ENCODE measurements at regions not wholly inside any gene's neighbourhood (a gene's known extent, or its start where the extent isn't known, plus 50 kb on each side); places are given as distances from the start of the nearest gene placed in this dataset.
A peak's percentile ranks its signal among the peaks of the same experiment; 100 is the strongest.

DNA sequence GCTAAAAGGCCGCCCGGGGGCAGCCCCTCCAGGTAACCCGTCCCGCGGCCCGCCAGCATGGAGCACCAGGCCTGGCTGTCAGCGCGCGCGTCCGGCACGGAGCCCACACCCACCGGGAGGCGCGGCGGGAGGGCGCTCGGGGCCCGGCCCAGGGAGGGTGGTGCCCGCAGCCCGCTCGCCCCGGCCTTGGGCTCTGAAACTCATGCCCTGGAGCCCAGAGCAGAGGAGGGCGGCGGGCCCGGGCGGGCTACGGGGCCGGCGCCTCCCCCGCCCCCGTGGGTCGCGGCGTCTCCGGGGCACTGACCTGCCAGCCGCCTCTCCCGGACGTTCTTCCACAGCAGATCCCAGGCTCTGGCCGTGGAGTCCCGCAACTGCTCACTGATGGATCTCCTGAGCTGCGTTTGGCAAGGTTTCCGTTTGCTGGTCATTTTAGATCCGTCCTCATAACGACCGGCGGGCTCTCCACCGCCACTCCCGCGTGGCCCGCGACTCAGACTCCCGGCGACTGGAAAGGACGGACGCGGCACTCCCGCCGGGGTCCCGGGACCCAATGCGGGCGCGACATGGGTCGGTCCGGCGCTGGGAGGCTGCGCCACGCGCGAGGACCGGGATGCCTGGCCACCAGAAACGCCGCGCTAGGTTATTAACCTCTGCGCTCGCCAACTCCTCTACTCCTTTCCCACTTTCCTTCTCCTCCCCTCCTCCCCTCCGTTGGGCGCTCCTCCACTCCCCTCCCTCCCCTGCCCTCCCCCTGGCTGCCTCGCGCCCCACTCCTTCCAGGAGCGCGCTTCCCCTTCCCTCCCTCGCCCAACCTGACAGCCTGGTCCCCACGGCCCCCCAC, 64.7 kb upstream of the STARD13 start:
- Mint-ChIP-seq H3K27me3 (ENCODE audit: low read depth) (peaks cover 33% of the 10 kb centered on the region), H3K4me3 (peak overlapping the region; percentile 67), H3K4me1 (peaks cover 7% of the 10 kb centered on the region), H3K9me3 (peaks cover 7% of the 10 kb centered on the region; the same call in 1 of the 2 replicates), H3K27ac (no peak overlapping the region), H3K36me3 (no peaks in the 10 kb centered on the region)
- no peak for TF ChIP-seq ZNF423 (CRISPR knock-in tag; IDR thresholded peaks at IDR 0.05)
- TF ChIP-seq SP1 (CRISPR knock-in tag; conservative IDR thresholded peaks at IDR 0.05) = 0 out of 2 replicates have a peak, but pooled peaks have one; percentile 17
- TF ChIP-seq JUN (CRISPR knock-in tag; IDR thresholded peaks at IDR 0.05) = no peak
- no peak for TF ChIP-seq ZNF219 (CRISPR knock-in tag; IDR thresholded peaks at IDR 0.05; ENCODE audit: borderline replicate concordance)
- no peak for TF ChIP-seq KAT7 (CRISPR knock-in tag; IDR thresholded peaks at IDR 0.05; ENCODE audit: borderline replicate concordance)
- no peak for TF ChIP-seq MXD4 (CRISPR knock-in tag; IDR thresholded peaks at IDR 0.05; ENCODE audit: borderline replicate concordance)
- TF ChIP-seq JAZF1 (CRISPR knock-in tag; IDR thresholded peaks at IDR 0.05) = no peak
- peak; percentile 64 for TF ChIP-seq ZNF263 (CRISPR knock-in tag; IDR thresholded peaks at IDR 0.05; ENCODE audit: low read depth)
- no peak for TF ChIP-seq TP53 (CRISPR knock-in tag; IDR thresholded peaks at IDR 0.05)
- TF ChIP-seq MYBL2 (CRISPR knock-in tag; IDR thresholded peaks at IDR 0.05) = no peak
- ChIA-PET POLR2A (interaction anchor here (0.6 kb wide), 1 partner anchor 30 kb away, joined by 3 read pairs; no protein-coding TSS in a partner anchor), CTCF (interaction anchor here (1.4 kb wide), 1 partner anchor 121 kb away, joined by 3 read pairs; no protein-coding TSS in a partner anchor)
- DNase-seq (ENCODE audit: low spot score) (peak; percentile 31), ATAC-seq (peak; percentile 74)

DNA sequence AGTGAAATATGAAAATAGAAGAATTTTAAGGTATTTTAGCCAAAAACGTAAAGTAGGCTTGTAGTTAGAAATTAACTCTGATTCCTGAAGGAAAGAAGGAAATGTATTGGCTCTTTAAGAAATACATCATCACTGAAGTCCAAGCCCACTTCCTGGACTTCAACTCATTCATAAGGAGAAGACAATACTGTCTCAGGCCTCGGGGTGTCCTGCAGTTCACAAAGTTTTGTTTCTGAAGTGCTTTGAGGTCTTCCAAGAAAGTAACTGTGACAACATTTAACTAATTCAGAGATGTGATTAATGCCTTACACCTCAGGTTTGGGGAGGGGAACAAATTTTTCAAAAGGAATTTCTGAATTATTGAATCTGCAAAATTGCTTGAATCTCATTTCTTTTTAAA, 65.8 kb upstream of the STARD13 start:
- DNase-seq (ENCODE audit: low spot score) = no peak
- Mint-ChIP-seq H3K4me3 (peak overlapping the region; percentile 67), H3K27me3 (ENCODE audit: low read depth) (peaks cover 33% of the 10 kb centered on the region), H3K36me3 (no peaks in the 10 kb centered on the region), H3K27ac (no peak overlapping the region), H3K9me3 (0 out of 2 replicates have a peak, but pooled peaks cover under 1% of the 10 kb centered on the region), H3K4me1 (peaks cover 7% of the 10 kb centered on the region)
- ChIA-PET CTCF (interaction anchor here (1.4 kb wide), 1 partner anchor 123 kb away, joined by 3 read pairs; no protein-coding TSS in a partner anchor), POLR2A (no interaction called here)
- TF ChIP-seq, protein P1, sequence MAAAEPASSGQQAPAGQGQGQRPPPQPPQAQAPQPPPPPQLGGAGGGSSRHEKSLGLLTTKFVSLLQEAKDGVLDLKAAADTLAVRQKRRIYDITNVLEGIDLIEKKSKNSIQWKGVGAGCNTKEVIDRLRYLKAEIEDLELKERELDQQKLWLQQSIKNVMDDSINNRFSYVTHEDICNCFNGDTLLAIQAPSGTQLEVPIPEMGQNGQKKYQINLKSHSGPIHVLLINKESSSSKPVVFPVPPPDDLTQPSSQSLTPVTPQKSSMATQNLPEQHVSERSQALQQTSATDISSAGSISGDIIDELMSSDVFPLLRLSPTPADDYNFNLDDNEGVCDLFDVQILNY (CRISPR knock-in tag; IDR thresholded peaks at IDR 0.05) = no peak
- TF ChIP-seq KAT7 (CRISPR knock-in tag; IDR thresholded peaks at IDR 0.05; ENCODE audit: borderline replicate concordance) (no peak), TP53 (CRISPR knock-in tag; IDR thresholded peaks at IDR 0.05) (no peak), SP1 (CRISPR knock-in tag; conservative IDR thresholded peaks at IDR 0.05) (no peak), ZNF263 (CRISPR knock-in tag; IDR thresholded peaks at IDR 0.05; ENCODE audit: low read depth) (no peak), GTF2I (CRISPR knock-in tag; conservative IDR thresholded peaks at IDR 0.05) (no peak), NFATC4 (CRISPR knock-in tag; IDR thresholded peaks at IDR 0.05) (no peak), NR3C1 (CRISPR knock-in tag; conservative IDR thresholded peaks at IDR 0.05; ENCODE audit: low read depth) (no peak), FOXP1 (CRISPR knock-in tag; IDR thresholded peaks at IDR 0.05; ENCODE audit: borderline replicate concordance) (no peak), CBFB (CRISPR knock-in tag; IDR thresholded peaks at IDR 0.05; ENCODE audit: low read depth) (no peak), PRRX2 (CRISPR knock-in tag; IDR thresholded peaks at IDR 0.05) (no peak)
- TF ChIP-seq, protein P2, sequence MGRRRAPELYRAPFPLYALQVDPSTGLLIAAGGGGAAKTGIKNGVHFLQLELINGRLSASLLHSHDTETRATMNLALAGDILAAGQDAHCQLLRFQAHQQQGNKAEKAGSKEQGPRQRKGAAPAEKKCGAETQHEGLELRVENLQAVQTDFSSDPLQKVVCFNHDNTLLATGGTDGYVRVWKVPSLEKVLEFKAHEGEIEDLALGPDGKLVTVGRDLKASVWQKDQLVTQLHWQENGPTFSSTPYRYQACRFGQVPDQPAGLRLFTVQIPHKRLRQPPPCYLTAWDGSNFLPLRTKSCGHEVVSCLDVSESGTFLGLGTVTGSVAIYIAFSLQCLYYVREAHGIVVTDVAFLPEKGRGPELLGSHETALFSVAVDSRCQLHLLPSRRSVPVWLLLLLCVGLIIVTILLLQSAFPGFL (CRISPR knock-in tag; IDR thresholded peaks at IDR 0.05; ENCODE audit: borderline replicate concordance) = no peak
- TF ChIP-seq, protein P3, sequence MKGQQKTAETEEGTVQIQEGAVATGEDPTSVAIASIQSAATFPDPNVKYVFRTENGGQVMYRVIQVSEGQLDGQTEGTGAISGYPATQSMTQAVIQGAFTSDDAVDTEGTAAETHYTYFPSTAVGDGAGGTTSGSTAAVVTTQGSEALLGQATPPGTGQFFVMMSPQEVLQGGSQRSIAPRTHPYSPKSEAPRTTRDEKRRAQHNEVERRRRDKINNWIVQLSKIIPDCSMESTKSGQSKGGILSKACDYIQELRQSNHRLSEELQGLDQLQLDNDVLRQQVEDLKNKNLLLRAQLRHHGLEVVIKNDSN (CRISPR knock-in tag; IDR thresholded peaks at IDR 0.05) = no peak
- TF ChIP-seq, protein P4, sequence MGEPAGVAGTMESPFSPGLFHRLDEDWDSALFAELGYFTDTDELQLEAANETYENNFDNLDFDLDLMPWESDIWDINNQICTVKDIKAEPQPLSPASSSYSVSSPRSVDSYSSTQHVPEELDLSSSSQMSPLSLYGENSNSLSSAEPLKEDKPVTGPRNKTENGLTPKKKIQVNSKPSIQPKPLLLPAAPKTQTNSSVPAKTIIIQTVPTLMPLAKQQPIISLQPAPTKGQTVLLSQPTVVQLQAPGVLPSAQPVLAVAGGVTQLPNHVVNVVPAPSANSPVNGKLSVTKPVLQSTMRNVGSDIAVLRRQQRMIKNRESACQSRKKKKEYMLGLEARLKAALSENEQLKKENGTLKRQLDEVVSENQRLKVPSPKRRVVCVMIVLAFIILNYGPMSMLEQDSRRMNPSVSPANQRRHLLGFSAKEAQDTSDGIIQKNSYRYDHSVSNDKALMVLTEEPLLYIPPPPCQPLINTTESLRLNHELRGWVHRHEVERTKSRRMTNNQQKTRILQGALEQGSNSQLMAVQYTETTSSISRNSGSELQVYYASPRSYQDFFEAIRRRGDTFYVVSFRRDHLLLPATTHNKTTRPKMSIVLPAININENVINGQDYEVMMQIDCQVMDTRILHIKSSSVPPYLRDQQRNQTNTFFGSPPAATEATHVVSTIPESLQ (CRISPR knock-in tag; IDR thresholded peaks at IDR 0.05) = no peak
- ATAC-seq = no peak
